GM06990 (cell line): ENCODE measurements at regions not wholly inside any gene's neighbourhood (a gene's known extent, or its start where the extent isn't known, plus 50 kb on each side); places are given as distances from the start of the nearest gene placed in this dataset.

Experiments
- DNase-seq: peaks from one replicate; pipeline ENCODE4 v3.0.0-alpha.2; 2011; ENCODE audit not compliant: insufficient read length; ENCODE audit errors: extremely low read depth
- H3K27me3 ChIP-seq: replicated peaks from 2 replicates; pipeline ENCODE4 v1.6.0; 2011; ENCODE audit warnings: low read length; ENCODE audit not compliant: control insufficient read depth, insufficient read depth
- H3K36me3 ChIP-seq: 2 replicates; pipeline ENCODE4 v1.5.1; 2011; ENCODE audit warnings: low read length; ENCODE audit not compliant: control insufficient read depth, insufficient read depth
- H3K4me3 ChIP-seq: replicated peaks from 2 replicates; pipeline ENCODE4 v1.5.1; 2011; ENCODE audit warnings: low read depth, mild to moderate bottlenecking, control low read depth, low read length
- CTCF ChIP-seq: IDR thresholded peaks from 2 replicates; pipeline ENCODE4 v1.5.1; 2011; ENCODE audit warnings: low read length, control low read depth, mild to moderate bottlenecking, inconsistent platforms; ENCODE audit not compliant: insufficient read depth, poor library complexity, severe bottlenecking

DNA sequence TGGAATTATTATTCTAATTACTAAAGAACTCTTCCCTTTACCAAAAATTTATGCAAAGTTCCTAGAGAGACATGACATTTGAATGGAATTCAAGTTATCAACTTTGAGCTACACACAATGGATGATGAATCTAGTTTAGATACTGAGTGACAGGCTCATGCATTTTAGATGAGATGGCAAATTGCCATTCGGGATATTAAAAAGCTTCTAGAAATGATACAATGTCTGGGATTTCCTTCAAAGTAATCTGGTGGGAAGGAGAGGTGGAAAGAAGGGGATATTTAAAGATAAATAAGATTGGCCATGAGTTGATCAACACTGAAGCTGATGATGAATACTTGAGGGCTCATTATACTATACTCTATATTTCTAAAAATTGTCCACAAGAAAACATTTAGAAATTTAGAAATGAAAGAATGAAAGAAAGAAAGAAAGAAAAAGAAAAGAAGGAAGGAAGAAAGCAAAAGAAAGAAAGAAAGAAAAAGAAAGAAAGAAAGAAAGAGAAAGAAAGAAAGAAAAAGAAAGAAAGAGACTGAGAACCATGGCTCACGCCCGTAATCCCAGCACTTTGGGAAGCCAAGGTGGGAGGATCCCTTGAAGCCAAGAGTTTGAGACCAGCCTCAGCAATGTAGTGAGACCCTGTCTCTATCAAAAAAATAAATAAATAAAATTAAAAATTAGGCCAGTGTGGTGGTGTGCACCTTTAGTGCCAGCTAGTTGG, 62.6 kb upstream of the NEDD4L start:
- no peak for TF ChIP-seq CTCF
- no peaks in the 10 kb centered on the region for H3K27me3 ChIP-seq
- no peaks in the 10 kb centered on the region for H3K36me3 ChIP-seq
- DNase-seq: no peak
- H3K4me3 ChIP-seq: no peak overlapping the region

GRCh38 chr18:57980573-57981307, 63.3 kb upstream of the NEDD4L start:
- no peak overlapping the region for H3K4me3 ChIP-seq

DNA sequence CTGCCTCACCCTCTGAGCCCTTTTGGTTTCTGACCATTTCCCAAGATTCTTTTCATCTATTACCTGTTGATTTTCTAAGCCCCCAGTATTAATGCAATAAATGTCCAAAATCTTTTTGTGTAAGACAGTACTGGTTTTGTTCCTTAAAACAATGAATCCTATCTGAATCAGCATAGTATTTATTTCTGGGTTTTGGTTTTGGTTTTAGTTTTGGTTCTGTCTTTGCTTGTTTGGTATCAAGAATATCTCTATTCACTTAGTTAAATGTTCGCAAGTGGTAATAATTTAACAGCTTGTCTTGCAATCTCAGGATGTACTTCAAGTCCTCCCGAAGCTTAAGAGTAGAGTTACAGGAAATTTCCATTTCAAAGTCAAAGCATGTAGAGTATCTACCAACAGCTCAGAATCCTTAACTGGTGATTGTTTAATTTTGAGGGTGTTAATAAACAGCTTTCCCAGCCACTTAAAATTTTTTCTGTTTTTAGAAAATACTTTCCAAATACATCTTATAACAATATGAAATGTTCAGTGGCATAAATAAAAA, 67.7 kb upstream of the NEDD4L start:
- no peak for DNase-seq
- H3K27me3 ChIP-seq: no peaks in the 10 kb centered on the region
- H3K36me3 ChIP-seq: no peaks in the 10 kb centered on the region
- no peak for TF ChIP-seq CTCF
- H3K4me3 ChIP-seq: no peak overlapping the region

More at GRCh38 chr18:57980573-57981307, 63.3 kb upstream of the NEDD4L start:
- H3K36me3 ChIP-seq: no peaks in the 10 kb centered on the region
- TF ChIP-seq CTCF: no peak
- no peaks in the 10 kb centered on the region for H3K27me3 ChIP-seq
- no peak for DNase-seq

DNA sequence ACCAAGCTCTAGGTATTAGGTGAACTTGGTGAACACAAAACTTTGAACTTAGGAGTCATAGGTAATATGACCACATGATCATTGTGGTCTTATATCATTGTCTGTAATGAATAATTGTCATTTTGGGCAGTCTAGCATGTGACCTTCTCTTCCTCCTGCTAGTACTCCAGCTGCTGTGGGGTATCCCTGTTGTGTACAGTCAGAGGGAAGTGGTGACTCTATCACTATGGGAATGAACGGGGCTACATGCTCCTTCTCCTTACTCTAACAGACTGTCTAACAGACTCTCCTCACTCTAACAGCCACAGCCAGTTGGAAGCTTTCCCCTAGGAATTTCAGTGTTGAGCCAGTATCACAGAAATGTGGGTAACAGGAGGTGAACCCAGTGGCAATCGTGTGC, 68.2 kb upstream of the NEDD4L start:
- TF ChIP-seq CTCF: no peak
- Histone ChIP-seq H3K36me3 (no peaks in the 10 kb centered on the region), H3K4me3 (no peak overlapping the region), H3K27me3 (no peaks in the 10 kb centered on the region)
- no peak for DNase-seq

DNA sequence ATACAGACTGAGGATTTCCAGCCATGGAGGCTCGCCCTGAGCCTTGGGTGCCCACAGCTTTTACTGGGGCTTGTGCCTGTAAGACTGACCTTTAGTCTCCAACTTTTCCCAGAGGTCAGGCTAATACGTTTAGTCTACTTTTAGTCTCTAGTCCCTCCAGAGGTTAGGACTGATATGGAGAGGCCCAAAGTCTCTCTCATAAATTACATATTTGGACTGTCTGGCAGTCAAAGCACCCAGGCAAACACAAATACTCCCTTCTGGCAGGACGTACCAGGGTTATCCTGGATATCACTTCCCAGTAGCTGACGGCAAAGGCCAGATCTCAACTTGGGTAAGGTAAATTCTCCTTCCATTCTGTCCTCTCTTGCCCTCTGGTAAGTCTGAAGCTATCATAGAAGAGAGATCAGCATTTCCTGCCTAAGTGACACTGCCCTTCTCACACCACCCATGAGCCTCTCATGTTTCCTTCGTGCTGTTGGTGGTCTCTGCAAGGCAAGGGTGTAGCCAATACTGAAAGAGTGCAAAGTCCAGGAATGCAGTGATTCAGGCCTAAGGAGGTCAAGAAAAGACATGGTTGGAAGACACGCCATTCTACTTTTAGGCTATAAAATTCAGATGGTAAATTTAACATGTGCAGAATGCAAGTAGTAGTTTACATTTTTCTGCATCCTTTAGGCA, 69.3 kb upstream of the NEDD4L start:
- Histone ChIP-seq H3K36me3 (no peaks in the 10 kb centered on the region), H3K27me3 (no peaks in the 10 kb centered on the region), H3K4me3 (no peak overlapping the region)
- DNase-seq: no peak
- no peak for TF ChIP-seq CTCF
